WI38 (cell line): ENCODE measurements at regions not wholly inside any gene's neighbourhood (a gene's known extent, or its start where the extent isn't known, plus 50 kb on each side); places are given as distances from the start of the nearest gene placed in this dataset.

Experiments used
- H3K4me3 ChIP-seq: 2 replicates; pipeline ENCODE4 v1.5.1; 2011; ENCODE audit warnings: low read depth, mild to moderate bottlenecking, control low read depth, low read length
- CTCF ChIP-seq: IDR thresholded peaks from 2 replicates; pipeline ENCODE4 v1.5.1; 2012; ENCODE audit warnings: low read depth, mild to moderate bottlenecking, control low read depth, low read length

GRCh38 chr17:71921796-71922195, 199.0 kb upstream of the SOX9 start:
- H3K4me3 ChIP-seq: no peak overlapping the region
- TF ChIP-seq CTCF: no peak

- no peak overlapping the region for H3K4me3 ChIP-seq
- TF ChIP-seq CTCF: no peak
Measured at GRCh38 chr17:71922439-71922838, 198.4 kb upstream of the SOX9 start.

- H3K4me3 ChIP-seq: no peak overlapping the region
- TF ChIP-seq CTCF: no peak
Measured at GRCh38 chr17:71926746-71927398, 193.9 kb upstream of the SOX9 start.

GRCh38 chr17:71933306-71933705, 187.5 kb upstream of the SOX9 start:
- no peak overlapping the region for H3K4me3 ChIP-seq

GRCh38 chr17:71934520-71934919, 186.3 kb upstream of the SOX9 start:
- TF ChIP-seq CTCF: no peak
- no peak overlapping the region for H3K4me3 ChIP-seq

More at GRCh38 chr17:71933306-71933705, 187.5 kb upstream of the SOX9 start:
- no peak for TF ChIP-seq CTCF

- no peak overlapping the region for H3K4me3 ChIP-seq
- TF ChIP-seq CTCF: no peak
Measured at GRCh38 chr17:71935341-71935740, 185.5 kb upstream of the SOX9 start.

- H3K4me3 ChIP-seq: no peak overlapping the region
- no peak for TF ChIP-seq CTCF
Measured at GRCh38 chr17:71936977-71937376, 183.8 kb upstream of the SOX9 start.
